GM13976 (cell line): ENCODE measurements at regions not wholly inside any gene's neighbourhood (a gene's known extent, or its start where the extent isn't known, plus 50 kb on each side); places are given as distances from the start of the nearest gene placed in this dataset.
"Not testable (repeated sequence)": the region's sequence is repeated elsewhere in the genome, so short reads cannot be mapped to it uniquely, and the experiment has no call there.

ENCODE experiments used
- DNase-seq: peaks from one replicate; pipeline ENCODE4 v3.0.0; 2012; ENCODE audit warnings: low spot score
- in situ Hi-C: fragments of 300-500 bp; cut with MboI; formaldehyde crosslinking; loops from one replicate; pipeline ENCODE4 v1.12.0; 2022; ENCODE audit warnings: low sequenced_read_pairs, mixed read lengths, inconsistent platforms; ENCODE audit not compliant: unreplicated experiment
- TF ChIP-seq, protein P1 (sequence below): IDR thresholded peaks from 2 replicates; pipeline ENCODE4 v1.5.1; 2012; ENCODE audit warnings: borderline replicate concordance, mild to moderate bottlenecking; ENCODE audit not compliant: insufficient read depth; ENCODE audit errors: extremely low read depth, missing control alignments, control extremely low read depth

DNA sequence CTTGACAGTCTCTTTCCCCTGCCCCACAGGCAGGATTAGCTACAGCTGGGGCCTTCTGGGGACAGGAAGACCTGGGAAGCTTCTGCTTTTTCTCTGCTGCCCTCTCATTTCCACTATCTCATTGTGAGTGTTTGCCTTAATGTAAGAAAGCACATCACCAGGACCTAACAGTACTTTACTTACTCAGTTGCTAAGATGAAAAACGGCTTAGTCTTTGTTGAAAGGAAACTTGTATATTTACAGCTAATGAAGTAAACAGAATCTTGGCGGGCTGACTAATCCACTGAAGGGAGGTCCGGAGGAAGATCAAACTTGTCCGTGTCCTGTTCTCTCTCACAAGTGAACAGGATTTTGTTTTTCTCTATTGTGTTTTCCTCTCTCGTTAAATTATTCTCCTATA lies 128.6 kb downstream of the SOD2 start:
- DNase-seq: no peak
- in situ Hi-C loops: no loop called here
- TF ChIP-seq, protein P1, sequence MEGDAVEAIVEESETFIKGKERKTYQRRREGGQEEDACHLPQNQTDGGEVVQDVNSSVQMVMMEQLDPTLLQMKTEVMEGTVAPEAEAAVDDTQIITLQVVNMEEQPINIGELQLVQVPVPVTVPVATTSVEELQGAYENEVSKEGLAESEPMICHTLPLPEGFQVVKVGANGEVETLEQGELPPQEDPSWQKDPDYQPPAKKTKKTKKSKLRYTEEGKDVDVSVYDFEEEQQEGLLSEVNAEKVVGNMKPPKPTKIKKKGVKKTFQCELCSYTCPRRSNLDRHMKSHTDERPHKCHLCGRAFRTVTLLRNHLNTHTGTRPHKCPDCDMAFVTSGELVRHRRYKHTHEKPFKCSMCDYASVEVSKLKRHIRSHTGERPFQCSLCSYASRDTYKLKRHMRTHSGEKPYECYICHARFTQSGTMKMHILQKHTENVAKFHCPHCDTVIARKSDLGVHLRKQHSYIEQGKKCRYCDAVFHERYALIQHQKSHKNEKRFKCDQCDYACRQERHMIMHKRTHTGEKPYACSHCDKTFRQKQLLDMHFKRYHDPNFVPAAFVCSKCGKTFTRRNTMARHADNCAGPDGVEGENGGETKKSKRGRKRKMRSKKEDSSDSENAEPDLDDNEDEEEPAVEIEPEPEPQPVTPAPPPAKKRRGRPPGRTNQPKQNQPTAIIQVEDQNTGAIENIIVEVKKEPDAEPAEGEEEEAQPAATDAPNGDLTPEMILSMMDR: no peak

DNA sequence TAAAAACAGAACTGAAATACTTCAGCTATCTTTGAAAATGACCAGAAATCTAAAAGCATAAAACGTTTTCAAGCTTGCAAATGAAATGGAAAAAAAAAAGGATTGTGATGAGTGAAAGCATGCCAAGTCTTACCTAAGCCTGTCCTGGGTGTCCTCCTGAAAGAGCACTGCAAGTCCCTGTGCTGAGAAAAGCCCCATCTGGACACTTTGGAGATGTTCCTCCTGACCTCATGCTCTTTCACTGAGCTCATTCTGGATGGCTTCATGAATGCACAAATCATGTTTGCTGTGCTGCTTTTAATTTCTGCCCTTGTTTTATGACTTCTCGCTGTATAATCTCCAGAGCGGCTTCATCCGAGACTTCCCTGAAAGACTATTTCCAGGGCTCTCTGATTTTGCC lies 136.0 kb downstream of the SOD2 start:
- TF ChIP-seq, protein P1: no peak
- DNase-seq: no peak
- in situ Hi-C loops: no loop called here

DNA sequence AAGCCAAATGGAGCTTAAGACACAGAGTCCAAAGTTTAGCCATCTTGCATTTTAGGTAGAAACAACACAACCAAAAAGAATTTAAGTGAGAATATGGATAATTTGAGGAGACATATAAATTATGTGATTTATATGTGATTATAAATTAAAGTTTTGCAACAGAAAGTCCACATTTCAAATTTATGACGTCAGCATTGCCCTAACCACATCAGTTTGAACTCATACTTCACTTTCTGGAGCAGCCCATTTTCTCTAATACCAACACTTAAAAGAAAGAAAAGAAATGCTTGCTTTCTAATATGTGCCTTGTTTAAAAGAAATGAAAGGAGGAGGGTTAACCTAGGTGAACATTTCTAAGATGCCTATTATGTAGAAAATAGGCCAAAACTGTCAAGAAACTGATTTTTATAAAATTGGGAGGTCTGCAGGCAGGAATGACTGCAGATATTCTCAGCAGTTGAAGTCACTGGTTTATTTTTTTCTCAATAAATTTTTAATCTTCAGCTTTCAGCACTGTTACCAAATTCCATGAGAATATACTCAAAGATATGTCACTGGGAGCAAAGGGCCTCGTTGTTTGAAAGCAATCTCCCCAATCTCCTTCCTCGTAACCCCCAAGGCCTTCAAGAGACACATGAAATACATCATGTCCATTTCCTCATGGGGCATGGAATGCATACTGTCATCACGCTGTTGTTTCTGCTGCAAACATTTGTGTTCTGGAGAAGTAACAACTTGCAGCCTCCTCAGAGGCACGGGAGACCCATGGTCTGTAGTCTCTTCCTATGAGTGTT lies 137.8 kb downstream of the SOD2 start:
- TF ChIP-seq, protein P1: no peak
- in situ Hi-C loops: no loop called here
- DNase-seq: no peak

DNA sequence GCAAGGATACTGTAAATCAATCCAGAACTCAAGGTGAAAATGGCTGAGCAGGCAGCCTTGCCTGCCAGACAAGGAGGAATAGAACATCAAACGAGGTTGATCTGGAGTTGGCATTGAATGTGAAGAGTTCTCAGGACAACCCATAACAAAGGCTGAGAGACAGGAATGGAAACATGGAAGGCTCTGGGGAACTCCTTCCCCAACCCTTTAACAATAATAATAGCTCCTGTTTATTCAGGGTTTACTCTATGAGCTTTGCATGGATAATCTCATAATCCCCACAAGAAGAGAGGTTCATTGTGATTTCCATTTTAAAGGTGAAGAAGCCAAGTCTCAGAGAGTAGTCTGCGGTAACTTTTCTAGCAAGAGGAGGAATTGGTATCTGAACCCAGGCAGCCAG lies 151.7 kb downstream of the SOD2 start:
- in situ Hi-C loops: no loop called here
- TF ChIP-seq, protein P1: no peak
- DNase-seq: no peak

DNA sequence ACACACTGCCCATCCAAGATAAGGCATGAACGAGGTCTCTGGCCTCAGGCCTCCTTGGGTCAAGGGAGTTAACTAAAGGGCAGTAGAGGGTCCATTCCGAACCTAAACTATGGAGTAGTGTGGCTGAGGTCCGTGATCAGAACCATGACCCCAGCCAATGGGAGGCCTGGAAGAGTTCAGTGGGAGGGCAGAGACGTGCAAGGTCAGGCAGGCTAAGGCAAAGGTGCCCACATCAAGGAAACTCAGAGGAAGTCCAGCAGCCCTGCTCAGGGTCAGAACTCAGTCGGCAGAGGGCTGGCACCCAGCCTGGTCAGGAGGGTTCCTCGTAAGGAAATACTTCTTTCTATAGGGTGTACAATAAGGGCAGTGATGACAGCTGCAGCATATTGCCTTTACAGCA lies 152.2 kb downstream of the SOD2 start:
- in situ Hi-C loops: no loop called here
- DNase-seq: no peak
- TF ChIP-seq, protein P1: no peak

DNA sequence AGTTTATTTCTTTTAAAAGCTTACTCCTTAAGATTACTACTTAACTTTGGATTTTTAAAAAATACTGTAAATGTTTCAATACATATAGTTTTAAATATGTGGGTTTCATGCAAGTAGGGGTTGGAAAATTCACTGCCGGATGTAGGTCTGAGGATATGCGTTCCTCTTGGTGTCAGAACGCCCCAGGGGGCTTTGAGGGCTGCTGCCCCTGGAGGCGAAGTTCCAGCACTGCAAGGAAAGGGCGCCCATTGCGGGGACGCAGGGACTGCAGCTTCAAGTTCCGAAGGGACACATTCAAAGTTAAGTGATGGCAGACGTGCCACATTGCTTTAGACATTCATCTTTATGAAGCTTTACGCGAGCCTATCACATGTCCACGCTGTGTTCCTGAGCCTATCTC lies 152.9 kb downstream of the SOD2 start:
- TF ChIP-seq, protein P1: no peak
- DNase-seq: no peak
- in situ Hi-C loops: no loop called here

DNA sequence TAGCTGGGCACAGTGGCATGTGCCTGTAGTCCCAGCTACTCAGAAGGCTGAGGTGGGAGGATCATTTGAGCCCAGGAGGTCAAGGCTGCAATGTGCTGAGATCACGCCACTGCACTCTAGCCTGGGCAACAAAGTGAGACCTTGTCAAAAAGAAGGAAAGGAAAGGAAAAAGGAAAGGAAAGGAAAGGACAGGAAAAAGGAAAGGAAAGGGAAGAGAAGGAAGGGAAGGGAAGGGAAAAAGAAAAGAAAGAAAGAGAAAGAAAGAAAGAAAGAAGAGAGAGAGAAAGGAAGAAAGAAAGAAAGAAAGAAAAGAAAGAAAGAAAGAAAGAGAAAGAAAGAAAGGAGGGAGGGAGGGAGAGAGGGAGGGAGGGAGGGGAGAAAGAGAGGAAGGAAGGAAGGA lies 155.0 kb downstream of the SOD2 start:
- in situ Hi-C loops, DNase-seq: not testable (repeated sequence)
